ENCODE measurements at regions not wholly inside any gene's neighbourhood (a gene's known extent, or its start where the extent isn't known, plus 50 kb on each side); places are given as distances from the start of the nearest gene placed in this dataset.

- TF ChIP-seq, protein P1, sequence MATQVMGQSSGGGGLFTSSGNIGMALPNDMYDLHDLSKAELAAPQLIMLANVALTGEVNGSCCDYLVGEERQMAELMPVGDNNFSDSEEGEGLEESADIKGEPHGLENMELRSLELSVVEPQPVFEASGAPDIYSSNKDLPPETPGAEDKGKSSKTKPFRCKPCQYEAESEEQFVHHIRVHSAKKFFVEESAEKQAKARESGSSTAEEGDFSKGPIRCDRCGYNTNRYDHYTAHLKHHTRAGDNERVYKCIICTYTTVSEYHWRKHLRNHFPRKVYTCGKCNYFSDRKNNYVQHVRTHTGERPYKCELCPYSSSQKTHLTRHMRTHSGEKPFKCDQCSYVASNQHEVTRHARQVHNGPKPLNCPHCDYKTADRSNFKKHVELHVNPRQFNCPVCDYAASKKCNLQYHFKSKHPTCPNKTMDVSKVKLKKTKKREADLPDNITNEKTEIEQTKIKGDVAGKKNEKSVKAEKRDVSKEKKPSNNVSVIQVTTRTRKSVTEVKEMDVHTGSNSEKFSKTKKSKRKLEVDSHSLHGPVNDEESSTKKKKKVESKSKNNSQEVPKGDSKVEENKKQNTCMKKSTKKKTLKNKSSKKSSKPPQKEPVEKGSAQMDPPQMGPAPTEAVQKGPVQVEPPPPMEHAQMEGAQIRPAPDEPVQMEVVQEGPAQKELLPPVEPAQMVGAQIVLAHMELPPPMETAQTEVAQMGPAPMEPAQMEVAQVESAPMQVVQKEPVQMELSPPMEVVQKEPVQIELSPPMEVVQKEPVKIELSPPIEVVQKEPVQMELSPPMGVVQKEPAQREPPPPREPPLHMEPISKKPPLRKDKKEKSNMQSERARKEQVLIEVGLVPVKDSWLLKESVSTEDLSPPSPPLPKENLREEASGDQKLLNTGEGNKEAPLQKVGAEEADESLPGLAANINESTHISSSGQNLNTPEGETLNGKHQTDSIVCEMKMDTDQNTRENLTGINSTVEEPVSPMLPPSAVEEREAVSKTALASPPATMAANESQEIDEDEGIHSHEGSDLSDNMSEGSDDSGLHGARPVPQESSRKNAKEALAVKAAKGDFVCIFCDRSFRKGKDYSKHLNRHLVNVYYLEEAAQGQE (IDR thresholded peaks at IDR 0.05; ENCODE audit: unreplicated experiment) = no peak
- no peak for TF ChIP-seq ZNF462 (CRISPR knock-in tag; IDR thresholded peaks at IDR 0.05)
Measured at GRCh38 chr17:72191921-72192799, 71.3 kb downstream of the SOX9 start (continued).

- no peak overlapping the region for H3K27ac ChIP-seq (ENCODE audit: low read depth)
- Mint-ChIP-seq H3K27ac (no peak overlapping the region), H3K4me3 (no peak overlapping the region), H3K27me3 (ENCODE audit: insufficient read depth, low read depth, poor library complexity) (peaks cover 7% of the 10 kb centered on the region), H3K9me3 (no peaks in the 10 kb centered on the region), H3K36me3 (ENCODE audit: low read depth) (no peaks in the 10 kb centered on the region), H3K4me1 (peaks cover 3% of the 10 kb centered on the region; the same call in 1 of the 3 replicates)
- no peak overlapping the region for H3K4me3 ChIP-seq
- H3K4me1 ChIP-seq (ENCODE audit: insufficient read depth) = no peaks in the 10 kb centered on the region
- no peaks in the 10 kb centered on the region for H3F3A ChIP-seq (replicated peaks; ENCODE audit: low read depth)
- DNase-seq (ENCODE audit: low spot score) (no peak), ATAC-seq (no peak)
- no peaks in the 10 kb centered on the region for H3K27me3 ChIP-seq (ENCODE audit: insufficient read depth)
- H4K20me1 ChIP-seq (replicated peaks; ENCODE audit: insufficient read depth) = no peaks in the 10 kb centered on the region
- H3K9me2 ChIP-seq (ENCODE audit: insufficient read depth) = peaks cover 9% of the 10 kb centered on the region
- no peaks in the 10 kb centered on the region for H3K79me2 ChIP-seq (replicated peaks; ENCODE audit: insufficient read depth)
- H3K36me3 ChIP-seq (ENCODE audit: insufficient read depth) = no peaks in the 10 kb centered on the region
- H3K4me2 ChIP-seq = no peak overlapping the region
- no peak overlapping the region for H2AFZ ChIP-seq
- TF ChIP-seq CTCF (conservative IDR thresholded peaks at IDR 0.05; ENCODE audit: low read depth in 2 of 2) (no peak), ZNF331 (CRISPR knock-in tag; IDR thresholded peaks at IDR 0.05; ENCODE audit: low read depth) (no peak), POLR2AphosphoS5 (IDR thresholded peaks at IDR 0.05; ENCODE audit: low read depth) (no peak), ETS1 (IDR thresholded peaks at IDR 0.05) (no peak)
- TF ChIP-seq, protein P1 (IDR thresholded peaks at IDR 0.05; ENCODE audit: unreplicated experiment) = no peak
Measured at GRCh38 chr17:72192800-72193192, 72.0 kb downstream of the SOX9 start.

Measured in GM23338 (cell line).